ENCODE measurements at regions not wholly inside any gene's neighbourhood (a gene's known extent, or its start where the extent isn't known, plus 50 kb on each side); places are given as distances from the start of the nearest gene placed in this dataset.

DNA sequence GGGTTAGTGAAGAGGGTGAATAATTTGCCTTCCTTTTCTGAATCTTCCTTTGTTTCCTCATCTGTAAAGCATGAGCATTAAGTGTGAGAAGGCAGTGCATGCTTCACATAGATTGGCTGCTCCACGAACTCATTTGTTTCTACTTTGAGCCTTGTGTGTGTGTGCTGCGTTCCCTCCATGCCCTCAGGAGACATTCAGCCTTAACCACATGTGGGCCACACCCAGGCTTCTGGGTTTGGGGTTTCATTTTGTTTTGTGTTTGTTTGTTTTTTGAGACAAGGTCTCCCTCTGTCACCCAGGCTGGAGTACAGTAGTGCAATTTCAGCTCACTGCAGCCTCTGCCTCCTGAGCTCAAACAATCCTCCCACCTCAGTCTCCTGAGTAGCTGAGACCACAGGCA, 843.3 kb downstream of the GALR1 start:
- no peak for TF ChIP-seq SNAI2 (CRISPR knock-in tag; IDR thresholded peaks at IDR 0.05)
- no peak for TF ChIP-seq ZFP3 (CRISPR knock-in tag; IDR thresholded peaks at IDR 0.05)
- TF ChIP-seq ESRRG (CRISPR knock-in tag; IDR thresholded peaks at IDR 0.05): no peak
